GM12891 (cell line): ENCODE measurements at regions not wholly inside any gene's neighbourhood (a gene's known extent, or its start where the extent isn't known, plus 50 kb on each side); places are given as distances from the start of the nearest gene placed in this dataset.

Source experiments
- DNase-seq: peaks from one replicate; pipeline ENCODE4 v3.0.0; 2011; ENCODE audit warnings: low spot score; ENCODE audit not compliant: insufficient read length
- FAIRE-seq: peaks from 2 replicates; lab custom pipeline; 2011; peaks lifted over from hg19 to GRCh38; lab: Jason Lieb, UNC
- PAX5 ChIP-seq: IDR thresholded peaks from 2 replicates; pipeline ENCODE4 v1.6.1; 2011; ENCODE audit warnings: low read length, moderate library complexity, mild to moderate bottlenecking; ENCODE audit not compliant: insufficient read depth, severe bottlenecking
- POLR2A ChIP-seq: IDR thresholded peaks from 2 replicates; pipeline ENCODE4 v1.6.1; 2011; ENCODE audit warnings: low read depth, low read length, control low read depth
- POLR2AphosphoS5 ChIP-seq: IDR thresholded peaks from 2 replicates; pipeline ENCODE4 v1.6.1; 2011; ENCODE audit warnings: low read depth, low read length, control low read depth
- POU2F2 ChIP-seq: IDR thresholded peaks from 2 replicates; pipeline ENCODE4 v1.6.1; 2011; ENCODE audit warnings: low read depth, mild to moderate bottlenecking, control low read depth, low read length, moderate library complexity
- SPI1 ChIP-seq: IDR thresholded peaks from 2 replicates; pipeline ENCODE4 v1.6.1; 2011; ENCODE audit warnings: low read depth, low read length, control low read depth
- TAF1 ChIP-seq: IDR thresholded peaks from 2 replicates; pipeline ENCODE4 v1.6.1; 2011; ENCODE audit warnings: low read depth, low read length, control low read depth

DNA sequence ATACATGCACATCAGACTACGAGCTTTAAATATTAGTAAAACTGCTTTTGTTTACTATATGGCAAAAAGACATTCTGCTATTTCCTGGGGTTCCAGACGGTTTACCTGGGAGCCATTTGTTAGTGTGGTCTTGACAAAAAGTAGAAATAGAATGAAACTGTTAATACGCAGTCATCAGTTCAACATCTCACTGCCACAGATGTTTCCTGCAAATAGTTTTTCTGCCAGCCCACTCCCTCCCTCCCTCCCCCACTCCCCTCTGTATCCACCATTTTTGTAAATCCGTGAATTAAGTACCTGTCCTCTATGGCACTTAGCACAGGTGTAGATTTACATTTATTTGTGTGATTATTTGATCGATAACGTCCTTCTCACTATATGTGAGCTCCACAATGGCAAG lies 74.6 kb upstream of the TPK1 start:
- FAIRE-seq (no peak), DNase-seq (no peak)
- TF ChIP-seq POLR2AphosphoS5 (no peak), POLR2A (no peak), POU2F2 (no peak), PAX5 (no peak), SPI1 (no peak), TAF1 (no peak)

DNA sequence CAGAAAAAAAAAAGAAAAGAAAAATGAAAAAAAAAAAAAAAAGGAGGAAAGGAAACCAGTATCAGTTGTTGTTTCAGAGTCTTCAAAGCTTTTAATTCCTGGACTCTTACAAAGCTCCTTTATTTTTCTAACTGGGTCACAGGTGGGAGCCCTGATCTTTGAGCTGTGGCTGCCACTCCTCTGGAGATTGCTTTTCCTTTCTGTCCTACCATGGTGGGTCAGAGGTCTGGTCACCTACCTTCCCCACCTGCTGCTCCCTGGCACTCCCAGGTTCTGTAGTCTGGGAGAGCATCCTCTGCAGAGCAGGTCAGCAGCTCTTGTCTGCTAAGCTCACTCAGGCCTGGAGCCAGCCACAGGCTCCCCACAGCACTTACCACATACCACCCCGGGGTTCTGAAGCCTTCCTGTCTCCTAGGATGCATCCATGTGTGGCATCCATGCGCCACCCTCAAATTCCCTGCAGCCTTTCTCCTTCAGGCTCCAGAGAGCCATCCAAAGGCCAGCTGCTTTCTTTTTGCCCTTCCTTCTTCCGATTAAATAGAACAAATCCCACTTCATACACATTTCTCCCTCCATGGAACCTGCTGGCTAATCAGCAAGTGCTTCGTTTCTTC lies 73.2 kb upstream of the TPK1 start:
- no peak for FAIRE-seq
- DNase-seq: no peak
- no peak for TF ChIP-seq POU2F2
- no peak for TF ChIP-seq POLR2AphosphoS5
- TF ChIP-seq SPI1: no peak
- no peak for TF ChIP-seq PAX5
- TF ChIP-seq TAF1: no peak
- TF ChIP-seq POLR2A: no peak

DNA sequence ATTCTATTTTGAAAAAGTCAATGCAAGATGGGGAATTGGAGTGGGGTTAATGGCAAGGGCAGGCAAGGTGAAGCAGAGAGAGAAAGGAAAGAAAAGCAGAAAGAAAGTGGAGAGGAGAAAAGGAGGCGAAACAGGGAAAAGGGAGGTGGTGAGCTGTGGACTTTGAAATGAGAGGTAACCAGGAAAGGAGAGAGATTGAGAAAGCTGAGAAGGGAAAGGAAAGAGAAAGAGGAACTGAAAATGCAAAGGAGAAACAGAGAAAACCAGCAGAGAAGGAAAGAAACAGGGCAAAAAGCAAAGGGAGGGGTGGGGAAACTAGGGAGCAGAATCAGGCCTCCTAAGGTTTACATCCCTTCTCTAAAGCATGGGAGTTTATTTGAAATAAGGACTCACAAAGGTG lies 72.5 kb upstream of the TPK1 start:
- FAIRE-seq (no peak), DNase-seq (no peak)
- TF ChIP-seq SPI1 (peak; percentile 88), POLR2A (no peak)

- DNase-seq (no peak), FAIRE-seq (no peak)
- TF ChIP-seq POLR2AphosphoS5 (no peak), SPI1 (no peak), POU2F2 (no peak), PAX5 (no peak), TAF1 (no peak), POLR2A (no peak)
Observed at GRCh38 chr7:144907577-144907976, 71.7 kb upstream of the TPK1 start.

- FAIRE-seq (no peak), DNase-seq (no peak)
- TF ChIP-seq TAF1: no peak
- TF ChIP-seq POLR2AphosphoS5: no peak
- TF ChIP-seq PAX5: no peak
- no peak for TF ChIP-seq POU2F2
- no peak for TF ChIP-seq SPI1
- no peak for TF ChIP-seq POLR2A
Observed at GRCh38 chr7:144903201-144903600, 67.3 kb upstream of the TPK1 start.

- DNase-seq (no peak), FAIRE-seq (no peak)
- TF ChIP-seq POLR2A (no peak), TAF1 (no peak), POU2F2 (no peak)
Observed at GRCh38 chr7:144892761-144893160, 56.9 kb upstream of the TPK1 start.
